Astrocyte (in vitro differentiated cells and primary cell): ENCODE measurements at regions not wholly inside any gene's neighbourhood (a gene's known extent, or its start where the extent isn't known, plus 50 kb on each side); places are given as distances from the start of the nearest gene placed in this dataset.
A peak's percentile ranks its signal among the peaks of the same experiment; 100 is the strongest.

Experiments
- DNase-seq: peaks from one replicate; pipeline ENCODE4 v3.0.0-alpha.2; 2010; ENCODE audit warnings: low read depth
- FAIRE-seq: peaks from 2 replicates; lab custom pipeline; 2011; peaks lifted over from hg19 to GRCh38; lab: Jason Lieb, UNC
- H2AFZ ChIP-seq: 2 replicates; pipeline ENCODE4 v1.6.0; 2012; ENCODE audit warnings: low read depth, low read length, inconsistent platforms
- H3K27ac ChIP-seq: 2 replicates; pipeline ENCODE4 v1.5.1; 2011; ENCODE audit warnings: low read depth, low read length, inconsistent platforms
- H3K27me3 ChIP-seq: 2 replicates; pipeline ENCODE4 v1.6.0; 2011; ENCODE audit warnings: low read length, inconsistent platforms; ENCODE audit not compliant: insufficient read depth
- H3K36me3 ChIP-seq: 2 replicates; pipeline ENCODE4 v1.5.1; 2011; ENCODE audit warnings: low read length, inconsistent platforms; ENCODE audit not compliant: insufficient read depth
- H3K4me1 ChIP-seq: 2 replicates; pipeline ENCODE4 v1.5.1; 2011; ENCODE audit warnings: low read length, inconsistent platforms; ENCODE audit not compliant: insufficient read depth
- H3K4me2 ChIP-seq: 2 replicates; pipeline ENCODE4 v1.6.0; 2012; ENCODE audit warnings: low read length, inconsistent platforms
- H3K4me3 ChIP-seq: 2 replicates; pipeline ENCODE4 v1.5.1; 2011; ENCODE audit warnings: low read depth, mild to moderate bottlenecking, low read length, inconsistent platforms; ENCODE audit not compliant: insufficient read depth
- H3K79me2 ChIP-seq: 2 replicates; pipeline ENCODE4 v1.6.0; 2012; ENCODE audit warnings: mild to moderate bottlenecking, low read length, inconsistent platforms; ENCODE audit not compliant: insufficient read depth
- H3K9ac ChIP-seq: 2 replicates; pipeline ENCODE4 v1.6.0; 2012; ENCODE audit warnings: mild to moderate bottlenecking, low read length, inconsistent platforms
- H3K9me3 ChIP-seq: 2 replicates; pipeline ENCODE4 v1.5.1; 2012; ENCODE audit warnings: low read depth, mild to moderate bottlenecking, low read length, inconsistent platforms; ENCODE audit not compliant: insufficient read depth
- H4K20me1 ChIP-seq: 2 replicates; pipeline ENCODE4 v1.6.0; 2012; ENCODE audit warnings: low read length, inconsistent platforms; ENCODE audit not compliant: insufficient read depth
- H3K27ac Mint-ChIP-seq: one replicate; pipeline ENCODE4 v1.8.0; 2021; ENCODE audit warnings: mild to moderate bottlenecking, mixed read lengths; ENCODE audit not compliant: unreplicated experiment
- H3K27me3 Mint-ChIP-seq: one replicate; pipeline ENCODE4 v1.8.0; 2021; ENCODE audit warnings: low read depth, mixed read lengths; ENCODE audit not compliant: unreplicated experiment
- H3K36me3 Mint-ChIP-seq: one replicate; pipeline ENCODE4 v1.8.0; 2021; ENCODE audit warnings: low read depth, mixed read lengths; ENCODE audit not compliant: unreplicated experiment
- H3K4me1 Mint-ChIP-seq: one replicate; pipeline ENCODE4 v1.8.0; 2021; ENCODE audit warnings: low read depth, mixed read lengths; ENCODE audit not compliant: unreplicated experiment
- H3K4me3 Mint-ChIP-seq: one replicate; pipeline ENCODE4 v1.8.0; 2021; ENCODE audit warnings: mild to moderate bottlenecking, moderate library complexity, mixed read lengths; ENCODE audit not compliant: unreplicated experiment
- H3K9me3 Mint-ChIP-seq: one replicate; pipeline ENCODE4 v1.8.0; 2021; ENCODE audit warnings: mild to moderate bottlenecking, mixed read lengths; ENCODE audit not compliant: unreplicated experiment
- CTCF ChIP-seq: IDR thresholded peaks from 2 replicates; pipeline ENCODE4 v1.5.1; 2011; ENCODE audit warnings: low read depth, mild to moderate bottlenecking, inconsistent platforms, low read length, moderate library complexity; ENCODE audit not compliant: insufficient read depth
- EZH2 ChIP-seq: IDR thresholded peaks from 2 replicates; pipeline ENCODE4 v1.6.1; 2012; ENCODE audit warnings: mild to moderate bottlenecking, low read length, inconsistent platforms; ENCODE audit not compliant: insufficient read depth

GRCh38 chr16:73154063-73154870, 106.3 kb upstream of the ZFHX3 start:
- peaks cover 2% of the 10 kb centered on the region for H3K27me3 Mint-ChIP-seq
- Histone ChIP-seq H3K9me3 (no peaks in the 10 kb centered on the region), H2AFZ (no peak overlapping the region), H3K4me3 (no peak overlapping the region), H4K20me1 (no peaks in the 10 kb centered on the region), H3K27ac (no peak overlapping the region), H3K27me3 (no peaks in the 10 kb centered on the region), H3K4me2 (no peak overlapping the region), H3K4me1 (no peaks in the 10 kb centered on the region), H3K79me2 (no peaks in the 10 kb centered on the region), H3K9ac (no peak overlapping the region), H3K36me3 (no peaks in the 10 kb centered on the region)
- peak overlapping the region; percentile 19 for H3K27ac Mint-ChIP-seq
- no peaks in the 10 kb centered on the region for H3K36me3 Mint-ChIP-seq
- no peak for TF ChIP-seq EZH2
- TF ChIP-seq CTCF: no peak
- H3K4me3 Mint-ChIP-seq: no peak overlapping the region
- DNase-seq: no peak
- peaks cover 4% of the 10 kb centered on the region for H3K9me3 Mint-ChIP-seq
- no peak for FAIRE-seq
- H3K4me1 Mint-ChIP-seq: peaks cover 18% of the 10 kb centered on the region

- no peaks in the 10 kb centered on the region for H3K9me3 ChIP-seq
- Mint-ChIP-seq H3K27ac (no peak overlapping the region), H3K4me1 (peaks cover 18% of the 10 kb centered on the region), H3K4me3 (no peak overlapping the region), H3K27me3 (peaks cover 2% of the 10 kb centered on the region), H3K9me3 (no peaks in the 10 kb centered on the region), H3K36me3 (no peaks in the 10 kb centered on the region)
- H3K9ac ChIP-seq: no peak overlapping the region
- FAIRE-seq: no peak
- no peak for DNase-seq
- no peaks in the 10 kb centered on the region for H3K27me3 ChIP-seq
- H3K4me2 ChIP-seq: no peak overlapping the region
- no peak overlapping the region for H3K4me3 ChIP-seq
- no peaks in the 10 kb centered on the region for H3K36me3 ChIP-seq
- H3K79me2 ChIP-seq: no peaks in the 10 kb centered on the region
- H2AFZ ChIP-seq: no peak overlapping the region
- H3K27ac ChIP-seq: no peak overlapping the region
- TF ChIP-seq CTCF: no peak
- no peak for TF ChIP-seq EZH2
- no peaks in the 10 kb centered on the region for H3K4me1 ChIP-seq
- no peaks in the 10 kb centered on the region for H4K20me1 ChIP-seq
Observed at GRCh38 chr16:73152386-73153125, 104.6 kb upstream of the ZFHX3 start.

- no peak for FAIRE-seq
Observed at GRCh38 chr16:73151941-73152340, 104.0 kb upstream of the ZFHX3 start.

More at GRCh38 chr16:73151941-73152340, 104.0 kb upstream of the ZFHX3 start:
- Histone ChIP-seq H3K27ac (no peak overlapping the region), H2AFZ (no peak overlapping the region), H4K20me1 (no peaks in the 10 kb centered on the region), H3K4me1 (no peaks in the 10 kb centered on the region), H3K36me3 (no peaks in the 10 kb centered on the region), H3K9ac (no peak overlapping the region), H3K79me2 (no peaks in the 10 kb centered on the region), H3K27me3 (no peaks in the 10 kb centered on the region), H3K4me2 (no peak overlapping the region), H3K9me3 (no peaks in the 10 kb centered on the region), H3K4me3 (no peak overlapping the region)
- Mint-ChIP-seq H3K27ac (no peak overlapping the region), H3K4me1 (peaks cover 18% of the 10 kb centered on the region), H3K4me3 (no peak overlapping the region), H3K36me3 (no peaks in the 10 kb centered on the region), H3K9me3 (no peaks in the 10 kb centered on the region), H3K27me3 (peaks cover 2% of the 10 kb centered on the region)
- no peak for TF ChIP-seq CTCF
- TF ChIP-seq EZH2: no peak
- DNase-seq: no peak
